NCI-H146 treated with DMSO at 0.1 percent for 48 hours (cell line): ENCODE measurements at regions not wholly inside any gene's neighbourhood (a gene's known extent, or its start where the extent isn't known, plus 50 kb on each side); places are given as distances from the start of the nearest gene placed in this dataset.

ENCODE experiments used
- DNase-seq: peaks from one replicate; lab custom pipeline; 2025; ENCODE audit not compliant: unreplicated experiment; lab: John Stamatoyannopoulos, UW

GRCh38 chr3:76869726-76870384 lies 170.0 kb upstream of the ROBO2 start:
- DNase-seq = no peak

GRCh38 chr3:76871655-76872054 lies 168.2 kb upstream of the ROBO2 start:
- no peak for DNase-seq

- no peak for DNase-seq
These were observed 166.9 kb upstream of the ROBO2 start for GRCh38 chr3:76872999-76873398.

GRCh38 chr3:76873532-76874242 lies 166.2 kb upstream of the ROBO2 start:
- no peak for DNase-seq

- DNase-seq = no peak
These were observed 159.9 kb upstream of the ROBO2 start for GRCh38 chr3:76879959-76880358.

- no peak for DNase-seq
These were observed 153.0 kb upstream of the ROBO2 start for GRCh38 chr3:76886761-76887500.

GRCh38 chr3:76888856-76889255 lies 151.0 kb upstream of the ROBO2 start:
- no peak for DNase-seq

- no peak for DNase-seq
These were observed 150.0 kb upstream of the ROBO2 start for GRCh38 chr3:76889911-76890310.

GRCh38 chr3:76897076-76897475 lies 142.8 kb upstream of the ROBO2 start:
- no peak for DNase-seq

GRCh38 chr3:76900596-76900995 lies 139.3 kb upstream of the ROBO2 start:
- no peak for DNase-seq

- no peak for DNase-seq
These were observed 131.7 kb upstream of the ROBO2 start for GRCh38 chr3:76908156-76908555.

- no peak for DNase-seq
These were observed 127.0 kb upstream of the ROBO2 start for GRCh38 chr3:76912841-76913383.

- no peak for DNase-seq
These were observed 122.5 kb upstream of the ROBO2 start for GRCh38 chr3:76917436-76917835.

- DNase-seq = no peak
These were observed 119.4 kb upstream of the ROBO2 start for GRCh38 chr3:76920511-76920910.

- no peak for DNase-seq
These were observed 116.4 kb upstream of the ROBO2 start for GRCh38 chr3:76923485-76923884.

GRCh38 chr3:76930712-76931111 lies 109.2 kb upstream of the ROBO2 start:
- DNase-seq = no peak

- no peak for DNase-seq
These were observed 106.7 kb upstream of the ROBO2 start for GRCh38 chr3:76933245-76933644.

- DNase-seq = no peak
These were observed 100.9 kb upstream of the ROBO2 start for GRCh38 chr3:76938962-76939361.

- DNase-seq = no peak
These were observed 99.6 kb upstream of the ROBO2 start for GRCh38 chr3:76940181-76940770.

GRCh38 chr3:76941376-76941775 lies 98.5 kb upstream of the ROBO2 start:
- no peak for DNase-seq

- no peak for DNase-seq
These were observed 97.8 kb upstream of the ROBO2 start for GRCh38 chr3:76942101-76942500.
